ENCODE measurements at regions not wholly inside any gene's neighbourhood (a gene's known extent, or its start where the extent isn't known, plus 50 kb on each side); places are given as distances from the start of the nearest gene placed in this dataset.

DNA sequence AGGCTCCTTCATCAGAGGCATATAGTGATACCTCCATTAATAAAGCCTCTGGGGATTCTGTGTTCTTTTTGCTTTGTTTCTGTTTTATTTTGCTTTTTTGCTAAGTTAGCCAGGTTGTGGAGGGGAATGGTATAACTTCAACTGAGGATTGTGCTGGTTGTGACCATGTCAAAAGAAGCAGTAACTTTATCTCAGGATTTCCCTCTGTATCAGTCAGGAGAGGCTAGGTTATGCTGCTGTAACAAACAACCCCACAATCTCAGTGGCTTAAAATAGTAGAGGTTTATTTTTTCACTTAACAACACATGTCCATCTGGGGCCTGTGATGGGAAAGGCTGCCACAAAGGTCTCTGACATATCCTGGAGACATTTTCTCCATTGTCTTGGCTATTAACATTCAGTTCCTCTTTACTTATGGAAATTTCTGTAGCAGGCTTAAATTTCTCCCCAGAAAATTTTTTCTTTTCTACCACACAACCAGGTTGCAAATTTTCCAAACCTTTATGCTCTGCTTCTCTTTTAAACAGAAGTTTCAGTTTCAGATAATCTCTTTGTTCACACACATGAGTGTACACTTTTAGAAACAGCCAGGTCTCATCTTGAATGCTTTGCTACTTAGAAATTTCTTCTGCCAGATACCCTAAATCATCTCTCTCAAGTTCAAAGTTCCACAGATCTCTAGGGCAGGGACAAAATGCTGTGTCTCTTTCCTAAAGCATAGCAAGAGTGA is 64.7 kb downstream of the UCHL1 start:
- TF ChIP-seq, protein P1, sequence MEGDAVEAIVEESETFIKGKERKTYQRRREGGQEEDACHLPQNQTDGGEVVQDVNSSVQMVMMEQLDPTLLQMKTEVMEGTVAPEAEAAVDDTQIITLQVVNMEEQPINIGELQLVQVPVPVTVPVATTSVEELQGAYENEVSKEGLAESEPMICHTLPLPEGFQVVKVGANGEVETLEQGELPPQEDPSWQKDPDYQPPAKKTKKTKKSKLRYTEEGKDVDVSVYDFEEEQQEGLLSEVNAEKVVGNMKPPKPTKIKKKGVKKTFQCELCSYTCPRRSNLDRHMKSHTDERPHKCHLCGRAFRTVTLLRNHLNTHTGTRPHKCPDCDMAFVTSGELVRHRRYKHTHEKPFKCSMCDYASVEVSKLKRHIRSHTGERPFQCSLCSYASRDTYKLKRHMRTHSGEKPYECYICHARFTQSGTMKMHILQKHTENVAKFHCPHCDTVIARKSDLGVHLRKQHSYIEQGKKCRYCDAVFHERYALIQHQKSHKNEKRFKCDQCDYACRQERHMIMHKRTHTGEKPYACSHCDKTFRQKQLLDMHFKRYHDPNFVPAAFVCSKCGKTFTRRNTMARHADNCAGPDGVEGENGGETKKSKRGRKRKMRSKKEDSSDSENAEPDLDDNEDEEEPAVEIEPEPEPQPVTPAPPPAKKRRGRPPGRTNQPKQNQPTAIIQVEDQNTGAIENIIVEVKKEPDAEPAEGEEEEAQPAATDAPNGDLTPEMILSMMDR (IDR thresholded peaks at IDR 0.05): no peak
- TF ChIP-seq POLR2AphosphoS5 (IDR thresholded peaks at IDR 0.05; ENCODE audit: insufficient read depth in 1 of 2, low read depth in 1 of 2) (no peak), POLR2A (IDR thresholded peaks at IDR 0.05) (no peak)

All from vagina (tissue), 2 donors.